ENCODE measurements at regions not wholly inside any gene's neighbourhood (a gene's known extent, or its start where the extent isn't known, plus 50 kb on each side); places are given as distances from the start of the nearest gene placed in this dataset.

- no peaks in the 10 kb centered on the region for H3K9me3 ChIP-seq (ENCODE audit: control insufficient read depth, low read length, poor library complexity, severe bottlenecking)
- DNase-seq = no peak
- H3K27me3 Mint-ChIP-seq = no peaks in the 10 kb centered on the region
- no peaks in the 10 kb centered on the region for H3K36me3 Mint-ChIP-seq (ENCODE audit: low read depth)
- H3K4me1 Mint-ChIP-seq = no peaks in the 10 kb centered on the region
- no peak overlapping the region for H3K4me3 Mint-ChIP-seq
- no peak for ATAC-seq
- no peak overlapping the region for H3K27ac Mint-ChIP-seq
Measured at GRCh38 chr2:5524551-5524950, 167.6 kb upstream of the SOX11 start.

GRCh38 chr2:5528706-5529105 is 163.5 kb upstream of the SOX11 start:
- no peak for DNase-seq
- H3K27ac Mint-ChIP-seq = no peak overlapping the region
- no peaks in the 10 kb centered on the region for H3K36me3 Mint-ChIP-seq (ENCODE audit: low read depth)
- no peaks in the 10 kb centered on the region for H3K9me3 ChIP-seq (ENCODE audit: control insufficient read depth, low read length, poor library complexity, severe bottlenecking)
- no peak for ATAC-seq
- H3K4me3 Mint-ChIP-seq = no peak overlapping the region
- H3K27me3 Mint-ChIP-seq = no peaks in the 10 kb centered on the region
- H3K4me1 Mint-ChIP-seq = no peaks in the 10 kb centered on the region

- no peaks in the 10 kb centered on the region for H3K4me1 Mint-ChIP-seq
- H3K9me3 ChIP-seq (ENCODE audit: control insufficient read depth, low read length, poor library complexity, severe bottlenecking) = no peaks in the 10 kb centered on the region
- ATAC-seq (no peak), DNase-seq (no peak)
- H3K4me3 Mint-ChIP-seq = no peak overlapping the region
- no peak overlapping the region for H3K27ac Mint-ChIP-seq
- H3K36me3 Mint-ChIP-seq (ENCODE audit: low read depth) = no peaks in the 10 kb centered on the region
- H3K27me3 Mint-ChIP-seq = no peaks in the 10 kb centered on the region
Measured at GRCh38 chr2:5530011-5530696, 162.0 kb upstream of the SOX11 start.

- ATAC-seq = no peak
- no peaks in the 10 kb centered on the region for H3K9me3 ChIP-seq (ENCODE audit: control insufficient read depth, low read length, poor library complexity, severe bottlenecking)
- Mint-ChIP-seq H3K36me3 (ENCODE audit: low read depth) (no peaks in the 10 kb centered on the region), H3K4me1 (no peaks in the 10 kb centered on the region), H3K27me3 (no peaks in the 10 kb centered on the region), H3K27ac (no peak overlapping the region), H3K4me3 (no peak overlapping the region)
- DNase-seq = no peak
Measured at GRCh38 chr2:5535301-5535700, 156.9 kb upstream of the SOX11 start.

- H3K36me3 Mint-ChIP-seq (ENCODE audit: low read depth) = no peaks in the 10 kb centered on the region
- ATAC-seq (no peak), DNase-seq (no peak)
- H3K9me3 ChIP-seq (ENCODE audit: control insufficient read depth, low read length, poor library complexity, severe bottlenecking) = no peaks in the 10 kb centered on the region
- no peak overlapping the region for H3K4me3 Mint-ChIP-seq
- no peaks in the 10 kb centered on the region for H3K4me1 Mint-ChIP-seq
- no peaks in the 10 kb centered on the region for H3K27me3 Mint-ChIP-seq
- no peak overlapping the region for H3K27ac Mint-ChIP-seq
Measured at GRCh38 chr2:5537180-5537688, 154.9 kb upstream of the SOX11 start.

- Mint-ChIP-seq H3K36me3 (ENCODE audit: low read depth) (no peaks in the 10 kb centered on the region), H3K4me3 (no peak overlapping the region), H3K4me1 (no peaks in the 10 kb centered on the region), H3K27me3 (no peaks in the 10 kb centered on the region), H3K27ac (no peak overlapping the region)
- no peaks in the 10 kb centered on the region for H3K9me3 ChIP-seq (ENCODE audit: control insufficient read depth, low read length, poor library complexity, severe bottlenecking)
- ATAC-seq = no peak
- no peak for DNase-seq
Measured at GRCh38 chr2:5538313-5538712, 153.9 kb upstream of the SOX11 start.

GRCh38 chr2:5538772-5539171 is 153.4 kb upstream of the SOX11 start:
- no peaks in the 10 kb centered on the region for H3K27me3 Mint-ChIP-seq
- no peak overlapping the region for H3K27ac Mint-ChIP-seq
- DNase-seq = no peak
- H3K36me3 Mint-ChIP-seq (ENCODE audit: low read depth) = no peaks in the 10 kb centered on the region
- H3K9me3 ChIP-seq (ENCODE audit: control insufficient read depth, low read length, poor library complexity, severe bottlenecking) = no peaks in the 10 kb centered on the region
- ATAC-seq = no peak
- no peaks in the 10 kb centered on the region for H3K4me1 Mint-ChIP-seq
- H3K4me3 Mint-ChIP-seq = no peak overlapping the region

GRCh38 chr2:5539282-5540165 is 152.7 kb upstream of the SOX11 start:
- DNase-seq (no peak), ATAC-seq (no peak)
- H3K27me3 Mint-ChIP-seq = no peaks in the 10 kb centered on the region
- H3K9me3 ChIP-seq (ENCODE audit: control insufficient read depth, low read length, poor library complexity, severe bottlenecking) = no peaks in the 10 kb centered on the region
- no peaks in the 10 kb centered on the region for H3K36me3 Mint-ChIP-seq (ENCODE audit: low read depth)
- no peak overlapping the region for H3K27ac Mint-ChIP-seq
- no peak overlapping the region for H3K4me3 Mint-ChIP-seq
- H3K4me1 Mint-ChIP-seq = no peaks in the 10 kb centered on the region

- ATAC-seq (no peak), DNase-seq (no peak)
Measured at GRCh38 chr2:5540856-5541255, 151.3 kb upstream of the SOX11 start.

GRCh38 chr2:5544205-5544786 is 147.9 kb upstream of the SOX11 start:
- Mint-ChIP-seq H3K27me3 (no peaks in the 10 kb centered on the region), H3K27ac (no peak overlapping the region), H3K36me3 (ENCODE audit: low read depth) (no peaks in the 10 kb centered on the region), H3K4me1 (no peaks in the 10 kb centered on the region), H3K4me3 (no peak overlapping the region)
- no peak for DNase-seq
- ATAC-seq = no peak
- H3K9me3 ChIP-seq (ENCODE audit: control insufficient read depth, low read length, poor library complexity, severe bottlenecking) = no peaks in the 10 kb centered on the region

More at GRCh38 chr2:5540856-5541255, 151.3 kb upstream of the SOX11 start:
- Mint-ChIP-seq H3K27ac (no peak overlapping the region), H3K4me3 (no peak overlapping the region), H3K27me3 (no peaks in the 10 kb centered on the region), H3K4me1 (no peaks in the 10 kb centered on the region), H3K36me3 (ENCODE audit: low read depth) (no peaks in the 10 kb centered on the region)
- no peaks in the 10 kb centered on the region for H3K9me3 ChIP-seq (ENCODE audit: control insufficient read depth, low read length, poor library complexity, severe bottlenecking)

GRCh38 chr2:5546181-5546580 is 146.0 kb upstream of the SOX11 start:
- H3K4me1 Mint-ChIP-seq = no peaks in the 10 kb centered on the region
- no peak overlapping the region for H3K27ac Mint-ChIP-seq
- no peaks in the 10 kb centered on the region for H3K9me3 ChIP-seq (ENCODE audit: control insufficient read depth, low read length, poor library complexity, severe bottlenecking)
- ATAC-seq (no peak), DNase-seq (no peak)
- no peak overlapping the region for H3K4me3 Mint-ChIP-seq
- H3K27me3 Mint-ChIP-seq = no peaks in the 10 kb centered on the region
- no peaks in the 10 kb centered on the region for H3K36me3 Mint-ChIP-seq (ENCODE audit: low read depth)

GRCh38 chr2:5548991-5549715 is 143.0 kb upstream of the SOX11 start:
- DNase-seq (no peak), ATAC-seq (no peak)
- no peaks in the 10 kb centered on the region for H3K36me3 Mint-ChIP-seq (ENCODE audit: low read depth)
- H3K27ac Mint-ChIP-seq = no peak overlapping the region
- H3K27me3 Mint-ChIP-seq = no peaks in the 10 kb centered on the region
- H3K4me1 Mint-ChIP-seq = no peaks in the 10 kb centered on the region
- H3K9me3 ChIP-seq (ENCODE audit: control insufficient read depth, low read length, poor library complexity, severe bottlenecking) = no peaks in the 10 kb centered on the region
- no peak overlapping the region for H3K4me3 Mint-ChIP-seq

- DNase-seq (no peak), ATAC-seq (no peak)
- H3K4me1 Mint-ChIP-seq = no peaks in the 10 kb centered on the region
- H3K27me3 Mint-ChIP-seq = no peaks in the 10 kb centered on the region
- H3K4me3 Mint-ChIP-seq = no peak overlapping the region
- no peaks in the 10 kb centered on the region for H3K9me3 ChIP-seq (ENCODE audit: control insufficient read depth, low read length, poor library complexity, severe bottlenecking)
- no peaks in the 10 kb centered on the region for H3K36me3 Mint-ChIP-seq (ENCODE audit: low read depth)
- H3K27ac Mint-ChIP-seq = no peak overlapping the region
Measured at GRCh38 chr2:5549771-5550170, 142.4 kb upstream of the SOX11 start.

Data from T-helper 17 cell (primary cell).